HUES6 (cell line): ENCODE measurements at regions not wholly inside any gene's neighbourhood (a gene's known extent, or its start where the extent isn't known, plus 50 kb on each side); places are given as distances from the start of the nearest gene placed in this dataset.

ENCODE experiments used
- H3K27ac ChIP-seq: 2 replicates; pipeline ENCODE4 v1.7.0; 2013; ENCODE audit warnings: low read depth, mild to moderate bottlenecking, low read length, inconsistent platforms
- H3K27me3 ChIP-seq: 2 replicates; pipeline ENCODE4 v1.6.1; 2013; ENCODE audit warnings: low read length; ENCODE audit not compliant: control insufficient read depth, insufficient read depth
- H3K36me3 ChIP-seq: 2 replicates; pipeline ENCODE4 v1.6.1; 2013; ENCODE audit warnings: low read length; ENCODE audit not compliant: control insufficient read depth, insufficient read depth
- H3K4me1 ChIP-seq: 2 replicates; pipeline ENCODE4 v1.6.1; 2013; ENCODE audit warnings: low read length; ENCODE audit not compliant: control insufficient read depth, insufficient read depth
- H3K4me3 ChIP-seq: 2 replicates; pipeline ENCODE4 v1.5.1; 2013; ENCODE audit warnings: low read depth, low read length
- H3K9ac ChIP-seq: one replicate; pipeline ENCODE4 v1.6.1; 2013; ENCODE audit warnings: mild to moderate bottlenecking, low read length
- H3K9me3 ChIP-seq: 2 replicates; pipeline ENCODE4 v1.6.1; 2013; ENCODE audit warnings: low read depth, low read length; ENCODE audit not compliant: control insufficient read depth, insufficient read depth

DNA sequence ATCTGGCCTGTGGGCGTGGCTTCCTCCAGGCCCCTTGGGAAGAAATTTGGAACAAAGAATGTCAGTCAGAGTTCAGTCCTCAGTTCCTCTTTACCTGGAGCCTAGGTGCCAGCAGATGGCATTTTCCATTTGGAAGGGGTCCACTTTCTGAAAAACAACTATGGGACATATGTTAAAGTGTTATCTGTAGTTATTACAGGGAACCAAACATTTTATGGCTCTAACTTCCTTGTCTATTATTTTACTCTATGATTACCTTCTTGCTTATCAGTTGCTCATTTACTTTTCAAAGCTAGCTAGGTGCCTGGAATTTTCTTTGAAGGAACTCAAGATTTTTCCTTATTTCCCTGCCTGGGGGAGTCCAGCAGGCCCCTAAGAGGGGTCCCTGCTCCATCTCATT lies 159.8 kb upstream of the PUDP start:
- H3K4me3 ChIP-seq, result no peak overlapping the region
- no peak overlapping the region for H3K27ac ChIP-seq
- no peak overlapping the region for H3K9ac ChIP-seq
- no peaks in the 10 kb centered on the region for H3K36me3 ChIP-seq
- H3K9me3 ChIP-seq, result no peaks in the 10 kb centered on the region
- H3K4me1 ChIP-seq, result no peaks in the 10 kb centered on the region
- H3K27me3 ChIP-seq, result no peaks in the 10 kb centered on the region

DNA sequence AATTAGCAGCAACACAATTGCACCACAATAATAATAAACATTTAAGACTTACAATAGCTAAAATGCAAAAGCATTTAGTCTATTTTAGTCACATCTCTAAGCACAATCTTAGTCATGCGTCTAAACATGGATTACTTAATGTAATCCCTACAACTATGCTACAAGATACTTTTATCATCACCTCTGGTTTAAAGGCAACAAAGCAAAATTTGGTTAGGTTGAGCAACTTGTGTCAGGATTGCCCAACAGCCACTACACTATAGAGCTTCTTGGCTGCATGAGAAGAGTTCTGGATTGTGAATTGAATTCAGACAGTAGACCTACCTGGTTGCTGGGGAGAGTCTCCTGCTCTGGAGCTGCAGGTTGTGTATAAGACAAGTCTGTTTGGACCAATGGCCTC lies 146.5 kb upstream of the PUDP start:
- no peak overlapping the region for H3K4me3 ChIP-seq
- H3K9ac ChIP-seq, result no peak overlapping the region
- no peaks in the 10 kb centered on the region for H3K36me3 ChIP-seq

DNA sequence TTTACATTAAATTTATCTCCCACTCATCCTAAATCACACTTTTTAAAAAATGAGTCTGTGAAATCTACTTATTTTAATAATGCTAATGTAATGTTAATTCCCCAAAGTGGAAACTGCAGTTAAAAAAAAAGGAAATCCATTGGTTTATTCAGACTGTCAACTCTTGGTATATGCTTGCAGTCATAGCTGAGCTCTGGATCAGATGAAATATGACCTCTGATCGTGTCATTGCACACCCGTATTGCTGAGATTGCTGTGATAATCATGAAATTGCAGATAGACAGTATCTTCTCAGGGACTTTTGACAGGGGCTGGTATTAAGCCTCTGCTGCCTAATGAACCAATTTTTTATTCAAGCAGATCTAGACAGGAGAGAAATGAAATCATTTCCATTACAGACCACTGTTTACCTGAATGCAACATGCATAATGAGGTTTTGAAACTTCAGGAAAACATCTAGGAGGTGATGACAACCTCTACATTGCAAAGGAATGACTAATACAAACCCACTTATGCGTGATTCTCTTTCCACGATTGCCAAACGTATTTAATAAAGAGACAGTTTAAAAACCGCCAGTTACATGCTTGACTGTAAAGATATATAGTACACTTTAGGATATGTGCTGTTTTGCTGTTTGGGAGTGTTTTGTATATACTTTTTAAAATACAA lies 138.3 kb upstream of the PUDP start:
- Histone ChIP-seq H3K4me1 (no peaks in the 10 kb centered on the region), H3K4me3 (no peak overlapping the region), H3K36me3 (no peaks in the 10 kb centered on the region), H3K27me3 (no peaks in the 10 kb centered on the region), H3K27ac (no peak overlapping the region), H3K9me3 (no peaks in the 10 kb centered on the region), H3K9ac (no peak overlapping the region)

More for the DNA sequence above, 146.5 kb upstream of the PUDP start:
- Histone ChIP-seq H3K9me3 (no peaks in the 10 kb centered on the region; the same call in 1 of the 2 replicates), H3K27me3 (no peaks in the 10 kb centered on the region), H3K27ac (no peak overlapping the region), H3K4me1 (no peaks in the 10 kb centered on the region)

DNA sequence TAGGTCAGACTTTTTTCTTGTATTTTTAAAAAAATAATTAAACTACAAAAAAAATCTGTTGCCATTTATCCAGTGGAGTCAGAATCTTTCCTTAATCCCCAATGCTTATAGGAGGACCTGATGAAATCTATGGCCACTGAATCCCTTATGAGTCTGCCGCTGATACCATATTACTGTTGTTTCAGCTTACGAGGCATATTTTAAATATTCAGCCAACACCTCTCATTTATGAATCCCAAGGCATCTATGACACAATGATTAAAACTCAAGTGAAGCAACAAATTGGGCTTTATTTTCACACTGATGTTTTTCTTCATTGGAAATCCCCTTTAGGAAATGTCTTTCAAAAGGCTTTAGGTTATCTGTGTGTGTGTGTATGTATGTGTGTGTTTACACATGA lies 137.8 kb upstream of the PUDP start:
- no peaks in the 10 kb centered on the region for H3K9me3 ChIP-seq
- H3K9ac ChIP-seq, result no peak overlapping the region
- H3K4me1 ChIP-seq, result no peaks in the 10 kb centered on the region
- no peak overlapping the region for H3K4me3 ChIP-seq
- no peak overlapping the region for H3K27ac ChIP-seq
- no peaks in the 10 kb centered on the region for H3K36me3 ChIP-seq
- no peaks in the 10 kb centered on the region for H3K27me3 ChIP-seq

DNA sequence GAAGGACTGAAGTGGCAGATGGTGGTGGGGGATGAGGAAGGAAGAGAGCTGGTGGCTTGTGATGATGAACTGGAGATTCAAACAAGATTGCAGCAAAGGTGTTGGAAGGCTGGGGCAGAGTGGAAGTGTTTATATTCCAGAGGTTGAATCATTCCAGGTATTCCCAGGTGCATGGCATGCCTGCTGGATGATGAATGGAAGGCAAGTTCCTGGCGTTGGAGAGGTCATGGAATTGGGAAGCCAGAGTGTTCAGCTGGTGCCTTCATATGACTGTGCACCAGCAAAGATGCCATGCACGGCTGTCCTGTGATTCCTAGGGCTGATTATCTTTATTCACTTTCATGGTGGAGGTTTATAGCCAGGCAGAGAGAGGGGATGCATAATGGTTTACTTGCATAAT lies 135.8 kb upstream of the PUDP start:
- no peak overlapping the region for H3K4me3 ChIP-seq
- H3K27me3 ChIP-seq, result no peaks in the 10 kb centered on the region
- no peak overlapping the region for H3K9ac ChIP-seq
- H3K4me1 ChIP-seq, result no peaks in the 10 kb centered on the region
- H3K36me3 ChIP-seq, result no peaks in the 10 kb centered on the region
- H3K9me3 ChIP-seq, result no peaks in the 10 kb centered on the region
- no peak overlapping the region for H3K27ac ChIP-seq

DNA sequence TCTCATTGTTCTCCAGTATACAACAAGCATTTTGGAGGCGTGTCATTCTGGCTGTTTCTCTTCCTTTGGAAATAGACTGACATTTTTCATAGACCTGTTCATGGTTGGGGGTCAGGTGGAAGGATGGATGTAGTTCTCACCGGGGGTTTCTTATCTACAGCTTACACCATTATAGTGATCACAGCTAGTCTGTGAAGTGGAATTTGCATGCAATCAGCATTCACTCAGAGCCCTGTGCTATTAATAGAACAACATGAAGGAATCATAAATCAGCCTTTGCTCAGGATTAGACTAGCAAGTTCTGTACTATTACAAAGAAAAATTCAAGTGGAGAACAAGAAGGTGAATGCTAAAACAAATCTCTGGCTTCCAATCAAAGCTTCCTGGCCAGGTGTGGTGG lies 132.6 kb upstream of the PUDP start:
- no peaks in the 10 kb centered on the region for H3K9me3 ChIP-seq
- H3K27me3 ChIP-seq, result no peaks in the 10 kb centered on the region
- H3K27ac ChIP-seq, result no peak overlapping the region
- H3K4me1 ChIP-seq, result no peaks in the 10 kb centered on the region
- no peaks in the 10 kb centered on the region for H3K36me3 ChIP-seq
- H3K4me3 ChIP-seq, result no peak overlapping the region
- no peak overlapping the region for H3K9ac ChIP-seq

DNA sequence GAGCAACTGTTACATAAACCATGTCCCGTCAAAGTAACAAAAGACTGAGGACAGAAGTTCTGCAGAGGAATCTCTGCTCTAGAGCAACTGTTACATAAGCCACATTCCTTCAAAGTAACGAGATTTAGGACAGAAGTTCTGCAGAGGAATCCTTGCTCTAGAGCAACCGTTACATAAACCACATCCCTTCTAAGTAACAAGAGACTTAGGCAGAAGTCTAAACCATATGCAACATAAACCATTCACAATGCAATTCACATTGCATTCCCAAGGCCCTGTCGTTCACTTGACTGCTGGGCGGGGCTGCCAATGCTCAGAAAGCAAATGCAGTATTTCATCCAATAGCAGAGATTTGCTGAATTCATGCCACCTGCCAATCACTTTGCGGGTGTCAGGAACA lies 124.4 kb upstream of the PUDP start:
- no peaks in the 10 kb centered on the region for H3K4me1 ChIP-seq
- H3K4me3 ChIP-seq, result no peak overlapping the region
- H3K27ac ChIP-seq, result no peak overlapping the region
- H3K9me3 ChIP-seq, result no peaks in the 10 kb centered on the region
- no peaks in the 10 kb centered on the region for H3K36me3 ChIP-seq
- H3K9ac ChIP-seq, result no peak overlapping the region
- H3K27me3 ChIP-seq, result no peaks in the 10 kb centered on the region

DNA sequence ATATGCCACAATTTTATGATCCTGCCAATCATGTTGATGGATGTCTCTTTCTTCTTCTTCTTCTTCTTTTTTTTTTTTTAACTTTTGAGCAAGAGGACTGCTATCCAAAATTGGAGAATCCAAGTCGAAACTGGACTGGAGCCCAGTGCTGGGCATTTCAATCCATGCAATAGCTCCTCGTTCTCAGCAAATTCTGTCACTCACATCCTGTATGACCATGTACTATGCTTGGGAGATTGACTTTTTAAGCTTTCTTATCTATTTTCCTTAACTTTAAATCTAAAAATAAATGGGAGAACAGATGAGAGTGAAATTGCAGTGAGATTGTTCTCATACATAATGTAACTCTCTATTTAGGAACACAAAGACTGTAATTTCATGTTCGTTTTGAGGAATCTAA lies 123.0 kb upstream of the PUDP start:
- H3K27me3 ChIP-seq, result no peaks in the 10 kb centered on the region
- H3K4me3 ChIP-seq, result no peak overlapping the region
- no peak overlapping the region for H3K9ac ChIP-seq
- H3K36me3 ChIP-seq, result no peaks in the 10 kb centered on the region
- H3K27ac ChIP-seq, result no peak overlapping the region
- no peaks in the 10 kb centered on the region for H3K4me1 ChIP-seq
- H3K9me3 ChIP-seq, result no peaks in the 10 kb centered on the region

DNA sequence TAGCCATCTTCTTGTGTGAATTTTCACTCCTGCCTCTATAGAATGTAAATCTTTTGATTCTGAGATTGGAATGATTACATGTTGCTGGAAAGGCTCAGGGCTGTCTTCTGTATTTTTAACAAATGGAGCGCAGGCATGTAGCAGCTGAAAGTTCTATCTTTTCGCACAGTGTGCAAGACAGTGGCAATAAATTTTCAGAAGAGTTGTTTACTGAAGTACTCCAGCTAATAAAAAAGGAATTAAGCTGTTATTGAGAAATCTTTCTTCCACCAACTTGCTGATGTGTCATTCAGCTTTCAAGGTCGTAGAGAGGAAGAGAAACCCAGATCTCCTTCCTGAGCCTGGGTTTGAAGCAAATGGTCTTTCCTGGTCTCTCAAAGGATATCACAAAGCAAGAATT lies 122.0 kb upstream of the PUDP start:
- Histone ChIP-seq H3K4me1 (no peaks in the 10 kb centered on the region), H3K36me3 (no peaks in the 10 kb centered on the region), H3K4me3 (no peak overlapping the region), H3K9ac (no peak overlapping the region), H3K27me3 (no peaks in the 10 kb centered on the region), H3K9me3 (no peaks in the 10 kb centered on the region), H3K27ac (no peak overlapping the region)

DNA sequence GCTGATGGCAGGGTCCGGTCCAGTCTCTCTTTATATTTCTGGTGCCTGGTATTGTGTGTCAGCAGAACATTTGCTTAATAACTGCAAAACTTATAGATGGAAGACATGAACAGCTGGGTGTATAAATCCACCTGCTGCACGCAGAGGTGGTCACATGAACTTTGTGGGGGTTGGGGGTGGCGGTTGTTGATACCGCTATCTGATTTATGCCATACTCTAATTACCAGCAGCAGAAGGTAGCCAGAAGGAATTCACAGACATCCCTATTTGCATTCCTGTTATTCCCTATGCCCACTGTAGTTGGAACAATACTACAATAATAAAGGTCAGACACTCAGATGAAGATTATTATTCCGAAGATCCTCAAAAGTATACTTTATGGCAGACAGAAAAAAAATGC lies 121.6 kb upstream of the PUDP start:
- no peaks in the 10 kb centered on the region for H3K4me1 ChIP-seq
- no peak overlapping the region for H3K27ac ChIP-seq
- H3K36me3 ChIP-seq, result no peaks in the 10 kb centered on the region
- H3K4me3 ChIP-seq, result no peak overlapping the region
- no peaks in the 10 kb centered on the region for H3K9me3 ChIP-seq
- no peaks in the 10 kb centered on the region for H3K27me3 ChIP-seq
- no peak overlapping the region for H3K9ac ChIP-seq

DNA sequence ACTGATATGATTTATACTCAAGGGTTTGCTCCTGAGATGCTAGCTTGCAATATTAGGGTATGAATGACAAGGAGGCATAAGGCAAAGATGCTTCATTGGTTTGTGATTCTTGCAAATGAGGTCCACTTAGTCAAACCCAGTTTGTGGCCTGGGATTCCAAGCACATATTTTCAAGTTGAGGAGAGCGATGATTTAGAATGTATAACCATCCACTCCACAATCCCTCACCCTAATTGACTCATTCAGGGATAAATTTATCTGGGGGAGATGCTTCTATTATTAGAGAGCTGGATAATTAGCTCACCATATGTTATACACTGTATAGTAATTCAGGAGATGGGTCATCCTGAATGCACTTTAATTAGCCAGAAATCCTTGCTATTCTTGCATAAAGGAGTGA lies 118.3 kb upstream of the PUDP start:
- Histone ChIP-seq H3K9ac (no peak overlapping the region), H3K4me1 (no peaks in the 10 kb centered on the region), H3K9me3 (no peaks in the 10 kb centered on the region), H3K27me3 (no peaks in the 10 kb centered on the region), H3K27ac (no peak overlapping the region), H3K36me3 (no peaks in the 10 kb centered on the region), H3K4me3 (no peak overlapping the region)

DNA sequence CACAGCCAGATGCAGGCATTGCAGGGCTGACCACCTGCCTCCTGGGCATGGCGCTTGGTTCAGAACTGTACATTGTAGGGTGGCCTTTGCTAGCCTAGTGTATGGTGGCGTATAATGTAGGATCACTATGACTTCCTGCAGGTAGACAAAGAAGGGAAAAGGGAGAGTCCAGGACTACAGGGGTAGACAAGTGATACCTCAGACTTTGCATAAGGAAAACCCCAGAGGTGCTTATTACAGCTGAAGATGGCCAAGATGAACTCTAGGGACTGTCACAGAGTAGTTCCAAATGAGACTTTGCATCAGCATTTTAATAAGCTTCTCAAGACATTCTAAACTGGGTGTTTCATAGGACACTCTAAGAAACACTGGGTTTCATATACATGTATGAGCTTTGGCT lies 116.4 kb upstream of the PUDP start:
- no peak overlapping the region for H3K4me3 ChIP-seq
- H3K9ac ChIP-seq, result no peak overlapping the region
- no peaks in the 10 kb centered on the region for H3K36me3 ChIP-seq
- no peaks in the 10 kb centered on the region for H3K27me3 ChIP-seq
- H3K27ac ChIP-seq, result no peak overlapping the region
- H3K4me1 ChIP-seq, result no peaks in the 10 kb centered on the region
- no peaks in the 10 kb centered on the region for H3K9me3 ChIP-seq
